Panc1 (cell line): ENCODE measurements at regions not wholly inside any gene's neighbourhood (a gene's known extent, or its start where the extent isn't known, plus 50 kb on each side); places are given as distances from the start of the nearest gene placed in this dataset.

ENCODE experiments used
- ATAC-seq: fragments of 200-7000 bp; cut with Tn5 transposase; 2 replicates; pipeline ENCODE4 v1.9.1; 2020; ENCODE audit warnings: mild to moderate bottlenecking, moderate library complexity
- BruUV-seq: library from RNA; stranded (reverse); fragments of 400-500 nt; replicated peaks from 2 replicates; lab custom pipeline; 2021; lab: Mats Ljungman, UMichigan
- CTCF ChIA-PET: fragments of 300-600 bp; sonication (Branson Sonifier 250); formaldehyde crosslinking; loops from one replicate; lab custom pipeline; 2022; ENCODE audit warnings: antibody characterized with exemption; lab: Charles Lee
- POLR2A ChIA-PET: fragments of 300-600 bp; sonication (Branson Sonifier 250); formaldehyde crosslinking; loops from one replicate; lab custom pipeline; 2022; ENCODE audit warnings: antibody characterized with exemption; lab: Charles Lee
- DNase-seq: peaks from one replicate; pipeline ENCODE4 v3.0.0-alpha.2; 2010; ENCODE audit warnings: low read depth, low spot score
- H3K27ac ChIP-seq: 2 replicates; pipeline ENCODE4 v1.5.1; 2011; ENCODE audit warnings: mild to moderate bottlenecking, low read length, inconsistent platforms
- H3K27me3 ChIP-seq: fragments of 200-500 bp; sonication (Bioruptor generic); 2 replicates; pipeline ENCODE4 v1.6.0; 2014; ENCODE audit warnings: low read length, inconsistent platforms; ENCODE audit not compliant: control insufficient read depth, insufficient read depth
- H3K36me3 ChIP-seq: fragments of 200-500 bp; sonication (Bioruptor generic); 2 replicates; pipeline ENCODE4 v1.5.1; 2014; ENCODE audit warnings: inconsistent platforms, mild to moderate bottlenecking, low read length, moderate library complexity; ENCODE audit not compliant: control insufficient read depth, insufficient read depth
- H3K4me1 ChIP-seq: 2 replicates; pipeline ENCODE4 v1.5.1; 2011; ENCODE audit warnings: inconsistent platforms, mild to moderate bottlenecking, low read length, moderate library complexity; ENCODE audit not compliant: control insufficient read depth, insufficient read depth
- H3K4me3 ChIP-seq, 2 experiments: 2 replicates each; pipeline ENCODE4 v1.5.1; 2011 to 2012; ENCODE audit warnings: low read depth in 2 of 2, low read length in 2 of 2, mild to moderate bottlenecking in 2 of 2, inconsistent platforms in 1 of 2, moderate library complexity in 1 of 2
- H3K9me3 ChIP-seq: fragments of 200-500 bp; sonication (Bioruptor generic); 2 replicates; pipeline ENCODE4 v1.5.1; 2014; ENCODE audit warnings: low read depth, mild to moderate bottlenecking, inconsistent platforms, low read length, moderate library complexity; ENCODE audit not compliant: control insufficient read depth, insufficient read depth
- CTCF ChIP-seq: fragments of 450-650 bp; IDR thresholded peaks from 2 replicates; pipeline ENCODE4 v1.5.1; 2017; ENCODE audit warnings: mild to moderate bottlenecking
- POLR2AphosphoS5 ChIP-seq: IDR thresholded peaks from 2 replicates; pipeline ENCODE4 v1.6.1; 2012; ENCODE audit warnings: mild to moderate bottlenecking, low read depth, low read length, moderate library complexity
- REST ChIP-seq, 2 experiments: IDR thresholded peaks; 2 replicates each; pipeline ENCODE4 v1.6.1; 2011 to 2012; ENCODE audit warnings: low read depth in 2 of 2, control low read depth in 1 of 2, low read length in 1 of 2, mild to moderate bottlenecking in 1 of 2, moderate library complexity in 1 of 2; ENCODE audit not compliant: insufficient read depth in 1 of 2
- SIN3A ChIP-seq: IDR thresholded peaks from 2 replicates; pipeline ENCODE4 v1.6.1; 2012; ENCODE audit warnings: low read depth, mild to moderate bottlenecking, low read length, moderate library complexity, borderline replicate concordance; ENCODE audit not compliant: insufficient read depth
- TCF7L2 ChIP-seq: IDR thresholded peaks from 2 replicates; pipeline ENCODE4 v1.6.1; 2011; ENCODE audit warnings: mild to moderate bottlenecking, low read depth, low read length, inconsistent platforms
- in situ Hi-C: cut with HindIII; loops from 2 replicates; pipeline ENCODE4 v1.10.0; 2016; ENCODE audit warnings: low sequenced_read_pairs, low pct_unique_long_range_greater_than_20kb
- intact Hi-C: fragments of 100-400 bp; cut with micrococcal nuclease; formaldehyde crosslinking; loops from one replicate; pipeline ENCODE4 v1.10.0; 2022; ENCODE audit not compliant: unreplicated experiment

GRCh38 chr5:10836986-10837385, 76.0 kb upstream of the DAP start:
- no TSS peak for BruUV-seq
- H3K36me3 ChIP-seq: no peaks in the 10 kb centered on the region
- CTCF ChIA-PET: no interaction called here

GRCh38 chr5:10834695-10835094, 73.7 kb upstream of the DAP start:
- no TSS peak for BruUV-seq

More at GRCh38 chr5:10836986-10837385, 76.0 kb upstream of the DAP start:
- Histone ChIP-seq H3K4me3 (no peak overlapping the region), H3K9me3 (no peaks in the 10 kb centered on the region), H3K27ac (no peak overlapping the region), H3K4me1 (no peaks in the 10 kb centered on the region), H3K27me3 (0 out of 2 replicates have a peak, but pooled peaks cover 2% of the 10 kb centered on the region)
- TF ChIP-seq POLR2AphosphoS5 (no peak), REST (IDR thresholded peaks at IDR 0.05; ENCODE audit: insufficient read depth in 1 of 2, low read depth in 2 of 2, low read length in 1 of 2) (no peak), CTCF (no peak), TCF7L2 (no peak), SIN3A (no peak)
- intact Hi-C loops: no loop called here
- POLR2A ChIA-PET: no interaction called here
- ATAC-seq: no peak
- no peak for DNase-seq
- in situ Hi-C loops: no loop called here

More at GRCh38 chr5:10834695-10835094, 73.7 kb upstream of the DAP start:
- CTCF ChIA-PET: no interaction called here
- Histone ChIP-seq H3K27ac (no peak overlapping the region), H3K27me3 (0 out of 2 replicates have a peak, but pooled peaks cover 2% of the 10 kb centered on the region), H3K36me3 (no peaks in the 10 kb centered on the region), H3K4me3 (no peak overlapping the region), H3K4me1 (no peaks in the 10 kb centered on the region), H3K9me3 (no peaks in the 10 kb centered on the region)
- no peak for TF ChIP-seq TCF7L2
- TF ChIP-seq POLR2AphosphoS5: no peak
- TF ChIP-seq REST (IDR thresholded peaks at IDR 0.05; ENCODE audit: insufficient read depth in 1 of 2, low read depth in 2 of 2, low read length in 1 of 2): no peak
- no peak for TF ChIP-seq CTCF
- no peak for TF ChIP-seq SIN3A
- in situ Hi-C loops (no loop called here), intact Hi-C loops (no loop called here)
- no peak for ATAC-seq
- POLR2A ChIA-PET: no interaction called here
- DNase-seq: no peak
